ENCODE measurements at regions not wholly inside any gene's neighbourhood (a gene's known extent, or its start where the extent isn't known, plus 50 kb on each side); places are given as distances from the start of the nearest gene placed in this dataset.

GRCh38 chr7:28240481-28240880 lies 59.9 kb upstream of the JAZF1 start:
- H3K9me3 ChIP-seq (ENCODE audit: low read length), result no peaks in the 10 kb centered on the region
- H3K4me1 ChIP-seq (ENCODE audit: insufficient read depth, low read length, severe bottlenecking), result no peaks in the 10 kb centered on the region
- H3K9ac ChIP-seq (ENCODE audit: low read length), result no peak overlapping the region
- H3K36me3 ChIP-seq (ENCODE audit: insufficient read depth, low read length), result no peaks in the 10 kb centered on the region
- TF ChIP-seq EZH2 (IDR thresholded peaks at IDR 0.05; ENCODE audit: borderline replicate concordance, low read length) (no peak), CTCF (IDR thresholded peaks at IDR 0.05; ENCODE audit: low read length) (no peak)
- H3K27ac ChIP-seq (ENCODE audit: low read depth, low read length, poor library complexity, severe bottlenecking), result no peak overlapping the region
- no peaks in the 10 kb centered on the region for H3K9me2 ChIP-seq (ENCODE audit: low read depth, low read length)
- H4K20me1 ChIP-seq (ENCODE audit: insufficient read depth, low read length), result no peaks in the 10 kb centered on the region
- no peak overlapping the region for H3K4me3 ChIP-seq (ENCODE audit: low read depth, low read length, poor library complexity, severe bottlenecking)
- H3K27me3 ChIP-seq (ENCODE audit: insufficient read depth, low read length), result no peaks in the 10 kb centered on the region
- H2AFZ ChIP-seq (ENCODE audit: low read length), result no peak overlapping the region
- H3F3A ChIP-seq (ENCODE audit: insufficient read depth, low read length), result no peaks in the 10 kb centered on the region
- no peaks in the 10 kb centered on the region for H3K79me2 ChIP-seq (ENCODE audit: insufficient read depth, low read length)
- no peak overlapping the region for H3K4me2 ChIP-seq (ENCODE audit: low read length)

- no peaks in the 10 kb centered on the region for H4K20me1 ChIP-seq (ENCODE audit: insufficient read depth, low read length)
- H3K27me3 ChIP-seq (ENCODE audit: insufficient read depth, low read length), result no peaks in the 10 kb centered on the region
- H3K27ac ChIP-seq (ENCODE audit: low read depth, low read length, poor library complexity, severe bottlenecking), result no peak overlapping the region
- no peaks in the 10 kb centered on the region for H3K79me2 ChIP-seq (ENCODE audit: insufficient read depth, low read length)
- no peaks in the 10 kb centered on the region for H3K36me3 ChIP-seq (ENCODE audit: insufficient read depth, low read length)
- H3K9ac ChIP-seq (ENCODE audit: low read length), result no peak overlapping the region
- no peaks in the 10 kb centered on the region for H3F3A ChIP-seq (ENCODE audit: insufficient read depth, low read length)
- no peak for TF ChIP-seq EZH2 (IDR thresholded peaks at IDR 0.05; ENCODE audit: borderline replicate concordance, low read length)
- TF ChIP-seq CTCF (IDR thresholded peaks at IDR 0.05; ENCODE audit: low read length), result no peak
- no peaks in the 10 kb centered on the region for H3K9me2 ChIP-seq (ENCODE audit: low read depth, low read length)
- no peaks in the 10 kb centered on the region for H3K9me3 ChIP-seq (ENCODE audit: low read length)
- H3K4me2 ChIP-seq (ENCODE audit: low read length), result no peak overlapping the region
- H2AFZ ChIP-seq (ENCODE audit: low read length), result no peak overlapping the region
- H3K4me1 ChIP-seq (ENCODE audit: insufficient read depth, low read length, severe bottlenecking), result no peaks in the 10 kb centered on the region
- no peak overlapping the region for H3K4me3 ChIP-seq (ENCODE audit: low read depth, low read length, poor library complexity, severe bottlenecking)
Observed at GRCh38 chr7:28243861-28244260, 63.3 kb upstream of the JAZF1 start.

GRCh38 chr7:28245123-28245878 lies 64.7 kb upstream of the JAZF1 start:
- Histone ChIP-seq H3K79me2 (ENCODE audit: insufficient read depth, low read length) (no peaks in the 10 kb centered on the region), H3K27me3 (ENCODE audit: insufficient read depth, low read length) (no peaks in the 10 kb centered on the region), H3K36me3 (ENCODE audit: insufficient read depth, low read length) (no peaks in the 10 kb centered on the region), H3K9me3 (ENCODE audit: low read length) (no peaks in the 10 kb centered on the region), H3K4me2 (ENCODE audit: low read length) (no peak overlapping the region), H3F3A (ENCODE audit: insufficient read depth, low read length) (no peaks in the 10 kb centered on the region), H3K9ac (ENCODE audit: low read length) (no peak overlapping the region), H3K9me2 (ENCODE audit: low read depth, low read length) (no peaks in the 10 kb centered on the region), H3K27ac (ENCODE audit: low read depth, low read length, poor library complexity, severe bottlenecking) (no peak overlapping the region), H2AFZ (ENCODE audit: low read length) (no peak overlapping the region), H3K4me1 (ENCODE audit: insufficient read depth, low read length, severe bottlenecking) (no peaks in the 10 kb centered on the region), H4K20me1 (ENCODE audit: insufficient read depth, low read length) (no peaks in the 10 kb centered on the region), H3K4me3 (ENCODE audit: low read depth, low read length, poor library complexity, severe bottlenecking) (no peak overlapping the region)
- TF ChIP-seq EZH2 (IDR thresholded peaks at IDR 0.05; ENCODE audit: borderline replicate concordance, low read length) (no peak), CTCF (IDR thresholded peaks at IDR 0.05; ENCODE audit: low read length) (no peak)
